Gastroesophageal sphincter (tissue), 4 donors: ENCODE measurements at regions not wholly inside any gene's neighbourhood (a gene's known extent, or its start where the extent isn't known, plus 50 kb on each side); places are given as distances from the start of the nearest gene placed in this dataset.

Experiments used
- ATAC-seq: fragments of 150-250 bp; one replicate; pipeline ENCODE4 v1.9.1; 2016; ENCODE audit warnings: mild to moderate bottlenecking, moderate library complexity
- H3K27ac ChIP-seq, 4 donors: fragments of 200-600 bp; sonication (generic) in 3 of 4; 1 replicate in 3 of 4; 2 replicates in 1 of 4; pipeline ENCODE4 v1.5.1; 2016 to 2019
- H3K27me3 ChIP-seq: fragments of 200-600 bp; sonication (generic); one replicate; pipeline ENCODE4 v1.5.1; 2019
- H3K36me3 ChIP-seq, 2 donors: fragments of 200-600 bp; sonication (generic); one replicate each; pipeline ENCODE4 v1.5.1; 2019; ENCODE audit warnings: control low read depth in 1 of 2
- H3K4me1 ChIP-seq, 3 donors: fragments of 200-600 bp; sonication (generic); 1 replicate in 2 of 3; 2 replicates in 1 of 3; pipeline ENCODE4 v1.5.1; 2016 to 2019; ENCODE audit warnings: control low read depth in 2 of 3
- H3K4me3 ChIP-seq, 2 donors: fragments of 200-600 bp; sonication (generic); one replicate each; pipeline ENCODE4 v1.5.1; 2019; ENCODE audit warnings: mild to moderate bottlenecking in 1 of 2, moderate library complexity in 1 of 2
- H3K9me3 ChIP-seq, 3 donors: fragments of 200-600 bp; sonication (generic); one replicate each; pipeline ENCODE4 v1.5.1; 2017 to 2019; ENCODE audit warnings: control low read depth in 2 of 3
- EP300 ChIP-seq: sonication (generic); formaldehyde crosslinking; IDR thresholded peaks from one replicate; pipeline ENCODE4 v1.6.1; 2017; ENCODE audit warnings: antibody characterized with exemption, mild to moderate bottlenecking
- POLR2A ChIP-seq, 2 donors: fragments of 450-650 bp; IDR thresholded peaks; one replicate each; pipeline ENCODE4 v1.6.1; 2017; ENCODE audit warnings: antibody characterized with exemption in 2 of 2, mild to moderate bottlenecking in 2 of 2, moderate library complexity in 1 of 2
- POLR2AphosphoS5 ChIP-seq: sonication (generic); formaldehyde crosslinking; IDR thresholded peaks from one replicate; pipeline ENCODE4 v1.6.1; 2017; ENCODE audit warnings: antibody characterized with exemption
- WGBS, 2 donors: methylation state at CpG; one replicate each; pipeline ENCODE4 v1.1.5; 2018; ENCODE audit warnings: low coverage in 1 of 2; 5-methylcytosine and 5-hydroxymethylcytosine counted together
- TF ChIP-seq, protein P1 (sequence below), 4 experiments: fragments of 200-600 bp in 2 of 4; fragments of 450-650 bp in 2 of 4; sonication (generic) in 1 of 4; IDR thresholded peaks; one replicate each; pipeline ENCODE4 v1.5.1; 2017 to 2019; ENCODE audit warnings: antibody characterized with exemption in 4 of 4, mild to moderate bottlenecking in 2 of 4, moderate library complexity in 2 of 4

GRCh38 chr10:76631884-76632766 lies 1005.5 kb downstream of the KCNMA1 start:
- no peak for TF ChIP-seq POLR2AphosphoS5
- no peak for TF ChIP-seq POLR2A (IDR thresholded peaks at IDR 0.05)
- TF ChIP-seq, protein P1, sequence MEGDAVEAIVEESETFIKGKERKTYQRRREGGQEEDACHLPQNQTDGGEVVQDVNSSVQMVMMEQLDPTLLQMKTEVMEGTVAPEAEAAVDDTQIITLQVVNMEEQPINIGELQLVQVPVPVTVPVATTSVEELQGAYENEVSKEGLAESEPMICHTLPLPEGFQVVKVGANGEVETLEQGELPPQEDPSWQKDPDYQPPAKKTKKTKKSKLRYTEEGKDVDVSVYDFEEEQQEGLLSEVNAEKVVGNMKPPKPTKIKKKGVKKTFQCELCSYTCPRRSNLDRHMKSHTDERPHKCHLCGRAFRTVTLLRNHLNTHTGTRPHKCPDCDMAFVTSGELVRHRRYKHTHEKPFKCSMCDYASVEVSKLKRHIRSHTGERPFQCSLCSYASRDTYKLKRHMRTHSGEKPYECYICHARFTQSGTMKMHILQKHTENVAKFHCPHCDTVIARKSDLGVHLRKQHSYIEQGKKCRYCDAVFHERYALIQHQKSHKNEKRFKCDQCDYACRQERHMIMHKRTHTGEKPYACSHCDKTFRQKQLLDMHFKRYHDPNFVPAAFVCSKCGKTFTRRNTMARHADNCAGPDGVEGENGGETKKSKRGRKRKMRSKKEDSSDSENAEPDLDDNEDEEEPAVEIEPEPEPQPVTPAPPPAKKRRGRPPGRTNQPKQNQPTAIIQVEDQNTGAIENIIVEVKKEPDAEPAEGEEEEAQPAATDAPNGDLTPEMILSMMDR (IDR thresholded peaks at IDR 0.05): no peak
- TF ChIP-seq EP300: no peak
- WGBS, 2 donors: 54 to 62% methylated on average over 11 of the region's 16 CpGs
- no peak for ATAC-seq
- Histone ChIP-seq H3K27me3 (no peaks in the 10 kb centered on the region), H3K36me3 (no peaks in the 10 kb centered on the region), H3K9me3 (no peaks in the 10 kb centered on the region), H3K27ac (no peak overlapping the region), H3K4me3 (no peak overlapping the region), H3K4me1 (peaks cover 0 to 13% (median 0%) of the 10 kb centered on the region in 3 donors)

GRCh38 chr10:76631036-76631670 lies 1006.5 kb downstream of the KCNMA1 start:
- Histone ChIP-seq H3K36me3 (no peaks in the 10 kb centered on the region), H3K4me3 (no peak overlapping the region), H3K9me3 (no peaks in the 10 kb centered on the region), H3K27ac (no peak overlapping the region), H3K4me1 (peaks cover 0 to 20% (median 0%) of the 10 kb centered on the region in 3 donors), H3K27me3 (no peaks in the 10 kb centered on the region)
- 72 to 92% methylated on average over 3 to 4 of the region's 5 CpGs for WGBS, 2 donors
- TF ChIP-seq EP300 (no peak), POLR2AphosphoS5 (no peak)
- TF ChIP-seq, protein P1 (IDR thresholded peaks at IDR 0.05): no peak
- no peak for ATAC-seq

DNA sequence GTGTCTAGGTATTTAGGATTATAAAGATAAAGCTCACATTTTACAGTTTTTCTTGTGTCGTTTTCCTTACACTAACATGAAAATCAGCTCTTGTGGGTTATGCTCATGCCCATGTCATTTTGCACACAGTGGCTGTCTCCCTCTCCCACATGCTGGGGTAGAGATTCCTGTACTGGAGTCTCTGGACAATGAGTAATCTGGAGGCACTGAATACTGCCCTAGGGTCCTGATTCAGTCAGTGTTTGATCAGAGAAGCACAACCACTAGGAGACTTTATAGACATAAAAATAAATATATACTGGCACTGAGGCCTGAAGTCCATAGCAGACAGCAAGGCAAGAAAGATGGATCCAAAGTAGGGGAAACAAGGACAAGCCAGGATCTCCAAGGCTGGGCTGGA lies 1008.8 kb downstream of the KCNMA1 start:
- Histone ChIP-seq H3K4me3 (no peak overlapping the region), H3K4me1 (peaks cover 0 to 22% (median 0%) of the 10 kb centered on the region in 3 donors), H3K27ac (no peak overlapping the region), H3K27me3 (no peaks in the 10 kb centered on the region), H3K36me3 (no peaks in the 10 kb centered on the region), H3K9me3 (no peaks in the 10 kb centered on the region)
- ATAC-seq: no peak
- TF ChIP-seq POLR2AphosphoS5: no peak
- no peak for TF ChIP-seq EP300
- no peak for TF ChIP-seq POLR2A (IDR thresholded peaks at IDR 0.05)
- TF ChIP-seq, protein P1 (IDR thresholded peaks at IDR 0.05): no peak
- WGBS, 2 donors: 83 to 100% methylated on average over 1 of the region's 1 CpG

DNA sequence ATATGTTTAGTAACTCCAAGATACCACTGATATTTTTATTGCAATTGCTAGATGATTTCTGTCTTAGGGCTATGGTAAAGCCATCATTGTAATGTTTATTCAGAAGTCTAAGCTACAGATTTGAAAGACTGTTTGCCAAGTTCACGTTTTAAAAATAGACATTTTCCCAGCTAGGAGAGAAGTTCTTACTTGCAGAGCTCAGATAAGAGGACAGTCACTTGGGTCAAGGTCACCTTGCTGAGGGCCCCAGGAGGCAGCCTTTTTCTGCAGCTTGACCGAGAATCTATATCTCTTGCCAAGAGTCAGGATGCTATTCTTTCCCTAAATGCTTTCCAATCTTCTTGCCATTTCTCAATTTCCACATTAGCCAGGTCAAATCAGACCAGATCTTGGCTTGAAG lies 1011.2 kb downstream of the KCNMA1 start:
- no peak overlapping the region for H3K4me3 ChIP-seq
- ATAC-seq: no peak
- TF ChIP-seq POLR2AphosphoS5: no peak
- no peak for TF ChIP-seq EP300
- TF ChIP-seq, protein P1 (IDR thresholded peaks at IDR 0.05): no peak
- TF ChIP-seq POLR2A (IDR thresholded peaks at IDR 0.05): no peak
- no peaks in the 10 kb centered on the region for H3K36me3 ChIP-seq
- H3K27ac ChIP-seq: no peak overlapping the region
- peaks cover 0 to 11% (median 0%) of the 10 kb centered on the region in 3 donors for H3K4me1 ChIP-seq
- 21 to 30% methylated on average over 2 of the region's 2 CpGs for WGBS, 2 donors
- no peaks in the 10 kb centered on the region for H3K9me3 ChIP-seq
- H3K27me3 ChIP-seq: no peaks in the 10 kb centered on the region
